Caco-2 (cell line): ENCODE measurements at regions not wholly inside any gene's neighbourhood (a gene's known extent, or its start where the extent isn't known, plus 50 kb on each side); places are given as distances from the start of the nearest gene placed in this dataset.

ENCODE experiments used
- BruUV-seq: library from RNA; stranded (reverse); fragments of 400-500 nt; replicated peaks from 2 replicates; lab custom pipeline; 2021; lab: Mats Ljungman, UMichigan
- CTCF ChIA-PET: fragments of 300-600 bp; sonication (Branson Sonifier 250); formaldehyde crosslinking; loops from one replicate; lab custom pipeline; 2022; ENCODE audit warnings: antibody characterized with exemption; lab: Charles Lee
- POLR2A ChIA-PET: fragments of 300-600 bp; sonication (Branson Sonifier 250); formaldehyde crosslinking; loops from one replicate; lab custom pipeline; 2022; ENCODE audit warnings: antibody characterized with exemption; lab: Charles Lee
- DNase-seq, 2 experiments: peaks; one replicate each; pipeline versions ENCODE4 v3.0.0 to v3.0.0-alpha.2; 2020 to 2022
- H3K27me3 ChIP-seq: replicated peaks from 2 replicates; pipeline ENCODE4 v1.6.0; 2011; ENCODE audit warnings: low read length; ENCODE audit not compliant: control insufficient read depth, insufficient read depth
- H3K36me3 ChIP-seq: 2 replicates; pipeline ENCODE4 v1.5.1; 2011; ENCODE audit warnings: low read length; ENCODE audit not compliant: control insufficient read depth, insufficient read depth
- H3K4me1 ChIP-seq: fragments of 250-450 bp; sonication (Bioruptor Pico); 2 replicates; pipeline ENCODE4 v1.5.1; 2020; ENCODE audit warnings: mild to moderate bottlenecking
- H3K4me3 ChIP-seq: 2 replicates; pipeline ENCODE4 v1.5.1; 2011; ENCODE audit warnings: low read depth, mild to moderate bottlenecking, control low read depth, low read length
- H3K9me3 ChIP-seq: fragments of 250-450 bp; sonication (Bioruptor Pico); 2 replicates; pipeline ENCODE4 v1.5.1; 2020; ENCODE audit warnings: mild to moderate bottlenecking, moderate library complexity
- H3K27ac Mint-ChIP-seq: one replicate; pipeline ENCODE4 v1.8.0; 2022; ENCODE audit warnings: mixed read lengths; ENCODE audit not compliant: unreplicated experiment
- H3K27me3 Mint-ChIP-seq: one replicate; pipeline ENCODE4 v1.8.0; 2022; ENCODE audit warnings: mixed read lengths; ENCODE audit not compliant: insufficient read depth, unreplicated experiment
- H3K36me3 Mint-ChIP-seq: one replicate; pipeline ENCODE4 v1.8.0; 2022; ENCODE audit warnings: mild to moderate bottlenecking, mixed read lengths; ENCODE audit not compliant: insufficient read depth, unreplicated experiment
- H3K4me1 Mint-ChIP-seq: one replicate; pipeline ENCODE4 v1.8.0; 2022; ENCODE audit warnings: low read depth, mixed read lengths; ENCODE audit not compliant: unreplicated experiment
- H3K4me3 Mint-ChIP-seq: one replicate; pipeline ENCODE4 v1.8.0; 2022; ENCODE audit warnings: mild to moderate bottlenecking, moderate library complexity, mixed read lengths; ENCODE audit not compliant: unreplicated experiment
- H3K9me3 Mint-ChIP-seq: one replicate; pipeline ENCODE4 v1.8.0; 2022; ENCODE audit warnings: mixed read lengths; ENCODE audit not compliant: unreplicated experiment
- intact Hi-C: fragments of 100-400 bp; cut with micrococcal nuclease; formaldehyde crosslinking; loops from one replicate; pipeline ENCODE4 v1.10.0; 2022; ENCODE audit not compliant: unreplicated experiment
- TF ChIP-seq, protein P1 (sequence below), 2 experiments: fragments of 200-600 bp in 1 of 2; IDR thresholded peaks; 1 replicate in 1 of 2; 2 replicates in 1 of 2; pipeline versions ENCODE4 v1.5.1 to v1.8.0; 2011 to 2022; ENCODE audit warnings: antibody characterized with exemption in 1 of 2, control low read depth in 1 of 2, inconsistent platforms in 1 of 2, low read depth in 1 of 2, low read length in 1 of 2, mild to moderate bottlenecking in 1 of 2, moderate library complexity in 1 of 2; ENCODE audit not compliant: insufficient read depth in 1 of 2, severe bottlenecking in 1 of 2, unreplicated experiment in 1 of 2

GRCh38 chr1:228941666-228942065 is 206.4 kb downstream of the RHOU start:
- TF ChIP-seq, protein P1, sequence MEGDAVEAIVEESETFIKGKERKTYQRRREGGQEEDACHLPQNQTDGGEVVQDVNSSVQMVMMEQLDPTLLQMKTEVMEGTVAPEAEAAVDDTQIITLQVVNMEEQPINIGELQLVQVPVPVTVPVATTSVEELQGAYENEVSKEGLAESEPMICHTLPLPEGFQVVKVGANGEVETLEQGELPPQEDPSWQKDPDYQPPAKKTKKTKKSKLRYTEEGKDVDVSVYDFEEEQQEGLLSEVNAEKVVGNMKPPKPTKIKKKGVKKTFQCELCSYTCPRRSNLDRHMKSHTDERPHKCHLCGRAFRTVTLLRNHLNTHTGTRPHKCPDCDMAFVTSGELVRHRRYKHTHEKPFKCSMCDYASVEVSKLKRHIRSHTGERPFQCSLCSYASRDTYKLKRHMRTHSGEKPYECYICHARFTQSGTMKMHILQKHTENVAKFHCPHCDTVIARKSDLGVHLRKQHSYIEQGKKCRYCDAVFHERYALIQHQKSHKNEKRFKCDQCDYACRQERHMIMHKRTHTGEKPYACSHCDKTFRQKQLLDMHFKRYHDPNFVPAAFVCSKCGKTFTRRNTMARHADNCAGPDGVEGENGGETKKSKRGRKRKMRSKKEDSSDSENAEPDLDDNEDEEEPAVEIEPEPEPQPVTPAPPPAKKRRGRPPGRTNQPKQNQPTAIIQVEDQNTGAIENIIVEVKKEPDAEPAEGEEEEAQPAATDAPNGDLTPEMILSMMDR (IDR thresholded peaks at IDR 0.05; ENCODE audit: insufficient read depth in 1 of 2, low read depth in 1 of 2, low read length in 1 of 2, severe bottlenecking in 1 of 2, unreplicated experiment in 1 of 2) = no peak
- Mint-ChIP-seq H3K36me3 (no peaks in the 10 kb centered on the region), H3K4me1 (peaks cover 23% of the 10 kb centered on the region), H3K27me3 (no peaks in the 10 kb centered on the region), H3K27ac (no peak overlapping the region), H3K9me3 (no peaks in the 10 kb centered on the region), H3K4me3 (no peak overlapping the region)
- H3K36me3 ChIP-seq = no peaks in the 10 kb centered on the region
- H3K27me3 ChIP-seq = no peaks in the 10 kb centered on the region
- ChIA-PET POLR2A (no interaction called here), CTCF (no interaction called here)
- no peak overlapping the region for H3K4me3 ChIP-seq
- H3K4me1 ChIP-seq = 0 out of 2 replicates have a peak, but pooled peaks cover 3% of the 10 kb centered on the region
- intact Hi-C loops = no loop called here
- DNase-seq = no peak
- H3K9me3 ChIP-seq = no peaks in the 10 kb centered on the region
- no TSS peak for BruUV-seq

GRCh38 chr1:228943436-228943835 is 208.2 kb downstream of the RHOU start:
- no peak overlapping the region for H3K27ac Mint-ChIP-seq
- H3K4me1 Mint-ChIP-seq = peaks cover 11% of the 10 kb centered on the region
- no peak overlapping the region for H3K4me3 Mint-ChIP-seq
- Histone ChIP-seq H3K4me1 (no peaks in the 10 kb centered on the region), H3K4me3 (no peak overlapping the region), H3K9me3 (no peaks in the 10 kb centered on the region), H3K27me3 (no peaks in the 10 kb centered on the region), H3K36me3 (no peaks in the 10 kb centered on the region)
- H3K36me3 Mint-ChIP-seq = no peaks in the 10 kb centered on the region
- POLR2A ChIA-PET = no interaction called here
- CTCF ChIA-PET = no interaction called here
- DNase-seq = no peak
- H3K9me3 Mint-ChIP-seq = no peaks in the 10 kb centered on the region
- intact Hi-C loops = no loop called here
- TF ChIP-seq, protein P1 (IDR thresholded peaks at IDR 0.05; ENCODE audit: insufficient read depth in 1 of 2, low read depth in 1 of 2, low read length in 1 of 2, severe bottlenecking in 1 of 2, unreplicated experiment in 1 of 2) = no peak
- BruUV-seq = no TSS peak
- H3K27me3 Mint-ChIP-seq = no peaks in the 10 kb centered on the region

DNA sequence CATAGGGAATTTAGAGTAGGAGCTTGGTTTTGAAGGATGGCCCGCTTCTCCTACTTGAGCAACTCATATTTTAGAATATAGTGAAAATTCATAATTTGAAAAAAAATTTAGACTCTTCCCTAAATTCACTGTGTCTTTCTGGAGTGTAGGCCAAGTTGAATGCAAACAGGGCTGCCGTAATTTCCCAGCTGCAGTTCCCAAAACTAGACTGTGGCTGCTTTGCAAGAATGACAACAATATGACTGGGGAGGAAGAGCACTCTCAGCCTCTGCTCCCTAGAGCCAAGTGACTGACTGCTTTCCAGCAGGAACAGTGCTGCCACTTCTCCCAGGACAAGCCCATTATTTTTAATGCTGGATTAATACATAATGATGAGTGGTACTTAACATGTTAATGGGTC is 209.0 kb downstream of the RHOU start:
- DNase-seq = no peak

More for the DNA sequence above, 209.0 kb downstream of the RHOU start:
- Histone ChIP-seq H3K9me3 (no peaks in the 10 kb centered on the region), H3K4me1 (no peaks in the 10 kb centered on the region), H3K27me3 (no peaks in the 10 kb centered on the region), H3K4me3 (no peak overlapping the region), H3K36me3 (no peaks in the 10 kb centered on the region)
- Mint-ChIP-seq H3K36me3 (no peaks in the 10 kb centered on the region), H3K4me1 (peaks cover 8% of the 10 kb centered on the region), H3K9me3 (no peaks in the 10 kb centered on the region), H3K27ac (no peak overlapping the region), H3K27me3 (no peaks in the 10 kb centered on the region), H3K4me3 (no peak overlapping the region)
- intact Hi-C loops = no loop called here
- POLR2A ChIA-PET = no interaction called here
- CTCF ChIA-PET = no interaction called here
- BruUV-seq = no TSS peak
- TF ChIP-seq, protein P1 (IDR thresholded peaks at IDR 0.05; ENCODE audit: insufficient read depth in 1 of 2, low read depth in 1 of 2, low read length in 1 of 2, severe bottlenecking in 1 of 2, unreplicated experiment in 1 of 2) = no peak
